ENCODE measurements at regions not wholly inside any gene's neighbourhood (a gene's known extent, or its start where the extent isn't known, plus 50 kb on each side); places are given as distances from the start of the nearest gene placed in this dataset.

DNA sequence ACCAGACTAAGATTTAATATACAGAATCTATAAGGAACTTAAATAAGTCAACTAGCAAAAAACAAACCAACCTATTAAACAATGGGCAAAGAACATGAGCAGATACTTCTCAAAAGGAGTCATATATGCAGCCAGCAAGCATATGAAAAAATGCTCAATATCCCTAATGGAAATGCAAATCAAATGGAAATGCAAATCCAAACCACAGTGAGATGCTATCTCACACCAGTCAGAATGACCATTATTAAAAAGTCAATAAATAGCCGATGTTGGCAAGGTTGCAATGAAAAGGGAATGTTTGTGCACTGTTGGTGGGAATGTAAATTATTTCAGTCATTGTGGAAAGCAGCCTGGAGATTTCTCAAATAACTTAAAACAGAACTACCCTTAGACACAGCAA lies 97.0 kb upstream of the SLC6A14 start:
- intact Hi-C loops (cut with DNase I): no loop called here
- Histone ChIP-seq H3K27ac (no peak overlapping the region), H3K36me3 (no peaks in the 10 kb centered on the region), H3K27me3 (peaks cover 0 to 2% (median 0%) of the 10 kb centered on the region in 7 donors), H3K4me1 (no peaks in the 10 kb centered on the region), H3K4me3 (no peak overlapping the region), H3K9me3 (peaks cover 0 to 26% (median 0%) of the 10 kb centered on the region in 11 donors)
- DNase-seq: no peak
- TF ChIP-seq, protein P1, sequence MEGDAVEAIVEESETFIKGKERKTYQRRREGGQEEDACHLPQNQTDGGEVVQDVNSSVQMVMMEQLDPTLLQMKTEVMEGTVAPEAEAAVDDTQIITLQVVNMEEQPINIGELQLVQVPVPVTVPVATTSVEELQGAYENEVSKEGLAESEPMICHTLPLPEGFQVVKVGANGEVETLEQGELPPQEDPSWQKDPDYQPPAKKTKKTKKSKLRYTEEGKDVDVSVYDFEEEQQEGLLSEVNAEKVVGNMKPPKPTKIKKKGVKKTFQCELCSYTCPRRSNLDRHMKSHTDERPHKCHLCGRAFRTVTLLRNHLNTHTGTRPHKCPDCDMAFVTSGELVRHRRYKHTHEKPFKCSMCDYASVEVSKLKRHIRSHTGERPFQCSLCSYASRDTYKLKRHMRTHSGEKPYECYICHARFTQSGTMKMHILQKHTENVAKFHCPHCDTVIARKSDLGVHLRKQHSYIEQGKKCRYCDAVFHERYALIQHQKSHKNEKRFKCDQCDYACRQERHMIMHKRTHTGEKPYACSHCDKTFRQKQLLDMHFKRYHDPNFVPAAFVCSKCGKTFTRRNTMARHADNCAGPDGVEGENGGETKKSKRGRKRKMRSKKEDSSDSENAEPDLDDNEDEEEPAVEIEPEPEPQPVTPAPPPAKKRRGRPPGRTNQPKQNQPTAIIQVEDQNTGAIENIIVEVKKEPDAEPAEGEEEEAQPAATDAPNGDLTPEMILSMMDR (IDR thresholded peaks at IDR 0.05): no peak
- 95 to 100% methylated on average over 1 of the region's 1 CpG for WGBS, 2 donors
- no peak for ATAC-seq

DNA sequence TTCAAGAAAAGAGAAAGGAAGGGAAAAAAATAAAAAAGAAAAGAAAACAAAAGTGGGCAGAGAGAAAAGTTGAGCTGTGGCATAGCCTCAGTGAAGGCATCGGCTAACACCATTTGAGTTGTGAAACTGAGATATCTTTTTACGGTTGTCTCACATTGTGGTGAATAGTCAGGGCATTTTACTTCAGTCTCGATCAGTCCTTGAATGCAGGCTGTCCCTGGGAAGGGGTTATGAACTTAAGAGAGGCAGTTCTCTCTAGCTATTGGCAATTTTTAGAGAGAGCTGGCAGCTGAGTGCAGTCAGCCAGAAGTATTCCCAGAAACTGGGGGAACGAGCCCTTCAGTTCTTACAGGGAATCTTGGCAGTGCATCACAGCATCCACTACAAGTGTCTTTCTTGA lies 93.5 kb upstream of the SLC6A14 start:
- Histone ChIP-seq H3K27ac (no peak overlapping the region), H3K4me1 (no peaks in the 10 kb centered on the region), H3K36me3 (no peaks in the 10 kb centered on the region), H3K9me3 (peaks cover 0 to 15% (median 0%) of the 10 kb centered on the region in 11 donors), H3K27me3 (peaks cover 0 to 3% (median 0%) of the 10 kb centered on the region in 7 donors), H3K4me3 (no peak overlapping the region)
- 24 to 31% methylated on average over 4 of the region's 4 CpGs for WGBS, 2 donors
- intact Hi-C loops (cut with DNase I): no loop called here
- DNase-seq (no peak), ATAC-seq (no peak)
- TF ChIP-seq, protein P1 (IDR thresholded peaks at IDR 0.05): no peak

DNA sequence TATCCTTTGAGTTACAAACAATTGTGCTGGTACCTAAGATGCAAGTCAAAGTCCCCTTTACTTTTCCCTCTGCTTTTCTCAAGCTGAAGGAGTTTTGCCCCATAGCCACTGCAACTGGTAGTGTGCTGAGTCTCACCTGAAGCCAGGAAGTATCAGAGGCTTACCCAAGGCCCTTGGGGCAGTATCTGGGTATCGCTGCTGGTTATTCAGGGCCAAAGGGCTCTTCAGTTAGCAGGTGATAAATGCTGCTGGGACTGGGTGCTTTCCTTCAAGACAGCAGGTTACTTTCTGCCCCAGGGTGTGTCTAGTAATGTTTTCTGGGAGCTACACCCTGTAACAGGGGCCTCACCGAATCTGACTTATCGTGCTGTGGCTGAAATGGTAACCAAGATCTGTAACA lies 90.4 kb upstream of the SLC6A14 start:
- no peaks in the 10 kb centered on the region for H3K4me1 ChIP-seq
- 75% methylated on average over 3 of the region's 3 CpGs for WGBS, 2 donors

DNA sequence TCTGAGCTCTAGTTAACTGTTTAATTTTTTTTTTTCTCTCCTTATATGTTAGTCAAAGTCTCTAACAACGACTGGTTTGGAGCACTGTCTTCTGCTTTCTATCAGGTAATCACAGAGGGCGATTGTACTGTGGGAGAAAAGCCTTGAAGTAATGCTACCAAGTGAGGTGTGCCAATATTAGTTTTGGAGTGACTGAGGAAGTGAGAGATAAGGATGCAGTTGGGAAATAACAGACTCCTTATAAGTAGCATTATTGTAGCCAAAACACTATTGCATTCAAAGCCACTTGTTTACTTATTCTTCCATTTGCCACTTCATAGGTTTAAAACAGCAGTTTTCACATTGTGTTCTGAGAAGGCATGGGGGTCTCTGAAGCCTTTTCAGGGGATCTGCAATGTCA lies 79.1 kb upstream of the SLC6A14 start:
- TF ChIP-seq, protein P1 (IDR thresholded peaks at IDR 0.05): no peak
- no peaks in the 10 kb centered on the region for H3K4me1 ChIP-seq
- H3K27ac ChIP-seq: no peak overlapping the region
- WGBS, 2 donors: 10 to 19% methylated on average over 2 of the region's 2 CpGs
- no peaks in the 10 kb centered on the region for H3K9me3 ChIP-seq
- DNase-seq (no peak), ATAC-seq (no peak)
- H3K4me3 ChIP-seq: no peak overlapping the region
- no peaks in the 10 kb centered on the region for H3K27me3 ChIP-seq
- no peaks in the 10 kb centered on the region for H3K36me3 ChIP-seq
- intact Hi-C loops (cut with DNase I): no loop called here

More for the DNA sequence above, 90.4 kb upstream of the SLC6A14 start:
- H3K36me3 ChIP-seq: no peaks in the 10 kb centered on the region
- no peak overlapping the region for H3K27ac ChIP-seq
- ATAC-seq: no peak
- no peak for DNase-seq
- H3K27me3 ChIP-seq: peaks cover 0 to 3% (median 0%) of the 10 kb centered on the region in 7 donors
- TF ChIP-seq, protein P1 (IDR thresholded peaks at IDR 0.05): no peak
- H3K9me3 ChIP-seq: no peaks in the 10 kb centered on the region
- intact Hi-C loops (cut with DNase I): no loop called here
- no peak overlapping the region for H3K4me3 ChIP-seq

Measured in heart right ventricle (tissue), 16 donors.